Adrenal gland (tissue), 5 donors: ENCODE measurements at regions not wholly inside any gene's neighbourhood (a gene's known extent, or its start where the extent isn't known, plus 50 kb on each side); places are given as distances from the start of the nearest gene placed in this dataset.

ENCODE experiments used
- POLR2A ChIP-seq, 2 donors: fragments of 450-650 bp; IDR thresholded peaks; one replicate each; pipeline ENCODE4 v1.6.1; 2017; ENCODE audit warnings: antibody characterized with exemption in 2 of 2, mild to moderate bottlenecking in 2 of 2, moderate library complexity in 1 of 2
- TF ChIP-seq, protein P1 (sequence below), 6 experiments: fragments of 450-650 bp in 4 of 6; fragments of 200-600 bp in 2 of 6; sonication (generic) in 1 of 6; IDR thresholded peaks; 1 replicate in 5 of 6; 2 replicates in 1 of 6; pipeline versions ENCODE4 v1.5.1 to v1.8.0; 2016 to 2021; ENCODE audit warnings: antibody characterized with exemption in 6 of 6, mild to moderate bottlenecking in 2 of 6, moderate library complexity in 1 of 6
- donor health status: DM: no; HTN: no; CAD: no.

DNA sequence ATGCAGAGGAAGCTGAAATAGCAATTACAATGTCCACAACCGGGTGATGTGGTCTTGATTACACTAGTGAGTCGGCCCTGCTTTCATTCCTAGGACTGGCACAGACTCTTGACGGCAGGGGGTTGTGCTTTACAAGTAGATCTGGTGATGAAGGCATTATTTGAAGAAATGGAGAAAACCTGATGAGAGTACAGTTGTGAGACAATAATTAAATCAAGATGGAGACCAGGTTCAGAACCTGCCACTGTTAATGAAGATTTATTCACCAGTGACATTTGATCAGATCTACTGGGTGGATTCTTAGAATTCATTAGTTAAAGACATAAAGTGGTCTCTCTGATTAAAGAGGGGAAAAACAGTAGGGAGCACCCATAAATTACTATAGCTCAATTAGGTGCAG, 747.2 kb downstream of the STPG2 start:
- TF ChIP-seq, protein P1, sequence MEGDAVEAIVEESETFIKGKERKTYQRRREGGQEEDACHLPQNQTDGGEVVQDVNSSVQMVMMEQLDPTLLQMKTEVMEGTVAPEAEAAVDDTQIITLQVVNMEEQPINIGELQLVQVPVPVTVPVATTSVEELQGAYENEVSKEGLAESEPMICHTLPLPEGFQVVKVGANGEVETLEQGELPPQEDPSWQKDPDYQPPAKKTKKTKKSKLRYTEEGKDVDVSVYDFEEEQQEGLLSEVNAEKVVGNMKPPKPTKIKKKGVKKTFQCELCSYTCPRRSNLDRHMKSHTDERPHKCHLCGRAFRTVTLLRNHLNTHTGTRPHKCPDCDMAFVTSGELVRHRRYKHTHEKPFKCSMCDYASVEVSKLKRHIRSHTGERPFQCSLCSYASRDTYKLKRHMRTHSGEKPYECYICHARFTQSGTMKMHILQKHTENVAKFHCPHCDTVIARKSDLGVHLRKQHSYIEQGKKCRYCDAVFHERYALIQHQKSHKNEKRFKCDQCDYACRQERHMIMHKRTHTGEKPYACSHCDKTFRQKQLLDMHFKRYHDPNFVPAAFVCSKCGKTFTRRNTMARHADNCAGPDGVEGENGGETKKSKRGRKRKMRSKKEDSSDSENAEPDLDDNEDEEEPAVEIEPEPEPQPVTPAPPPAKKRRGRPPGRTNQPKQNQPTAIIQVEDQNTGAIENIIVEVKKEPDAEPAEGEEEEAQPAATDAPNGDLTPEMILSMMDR (IDR thresholded peaks at IDR 0.05): no peak
- TF ChIP-seq POLR2A (IDR thresholded peaks at IDR 0.05): no peak
